GM23248 (cell line): ENCODE measurements at regions not wholly inside any gene's neighbourhood (a gene's known extent, or its start where the extent isn't known, plus 50 kb on each side); places are given as distances from the start of the nearest gene placed in this dataset.

ENCODE experiments used
- EZH2 ChIP-seq: fragments of 200-600 bp; sonication (generic); IDR thresholded peaks from 2 replicates; pipeline ENCODE4 v1.6.1; 2018; ENCODE audit warnings: antibody characterized with exemption, mild to moderate bottlenecking; ENCODE audit not compliant: insufficient read depth, poor library complexity, severe bottlenecking
- EZH2phosphoT487 ChIP-seq: fragments of 200-600 bp; sonication (generic); IDR thresholded peaks from 2 replicates; pipeline ENCODE4 v1.6.1; 2018; ENCODE audit warnings: antibody characterized with exemption, moderate library complexity, mild to moderate bottlenecking, low read depth; ENCODE audit not compliant: insufficient read depth

GRCh38 chr17:27200476-27200875 lies 93.4 kb upstream of the WSB1 start:
- no peak for TF ChIP-seq EZH2phosphoT487
- no peak for TF ChIP-seq EZH2
